HG02588 (cell line): ENCODE measurements at regions not wholly inside any gene's neighbourhood (a gene's known extent, or its start where the extent isn't known, plus 50 kb on each side); places are given as distances from the start of the nearest gene placed in this dataset.

Experiments used
- ATAC-seq: cut with Tn5 transposase; IDR thresholded peaks from one replicate; pipeline ENCODE4 v1.9.1; 2021; ENCODE audit warnings: mild to moderate bottlenecking, moderate library complexity; ENCODE audit not compliant: unreplicated experiment

GRCh38 chr16:85557083-85557970 is 55.8 kb upstream of the GSE1 start:
- no peak for ATAC-seq

DNA sequence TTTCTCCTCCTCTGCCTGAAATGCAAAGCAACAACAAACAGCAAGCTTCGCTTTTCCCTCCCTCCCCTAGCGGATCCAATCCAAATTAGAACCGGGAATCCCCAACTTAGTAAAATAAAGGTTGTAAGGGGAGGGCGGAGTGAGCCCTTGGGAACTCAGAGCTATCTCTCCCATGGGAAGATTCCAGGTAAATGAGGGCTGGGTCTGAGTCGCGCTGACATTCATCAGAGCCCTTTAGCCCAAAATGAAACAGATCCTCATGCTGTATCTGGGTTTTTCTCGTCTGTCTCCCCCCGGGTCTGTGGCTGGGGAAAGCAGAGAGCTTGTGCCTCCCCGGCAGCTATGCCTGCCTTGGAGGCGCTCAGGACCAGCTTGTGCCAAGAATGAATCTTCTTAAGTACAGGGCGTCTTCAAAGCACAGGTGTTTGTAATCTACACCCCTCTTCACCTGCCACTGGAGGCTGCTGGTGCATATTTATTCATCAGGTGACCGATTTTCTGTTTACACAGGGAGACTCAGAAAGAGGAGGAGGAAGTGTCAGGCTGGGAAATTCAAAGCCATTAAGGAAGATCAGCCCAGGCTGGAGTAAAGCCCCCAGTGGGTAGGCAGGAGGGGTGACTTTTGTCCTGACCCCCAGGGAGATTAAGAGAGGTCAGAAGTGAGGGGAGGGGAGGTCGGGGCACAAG is 55.0 kb upstream of the GSE1 start:
- ATAC-seq: no peak

DNA sequence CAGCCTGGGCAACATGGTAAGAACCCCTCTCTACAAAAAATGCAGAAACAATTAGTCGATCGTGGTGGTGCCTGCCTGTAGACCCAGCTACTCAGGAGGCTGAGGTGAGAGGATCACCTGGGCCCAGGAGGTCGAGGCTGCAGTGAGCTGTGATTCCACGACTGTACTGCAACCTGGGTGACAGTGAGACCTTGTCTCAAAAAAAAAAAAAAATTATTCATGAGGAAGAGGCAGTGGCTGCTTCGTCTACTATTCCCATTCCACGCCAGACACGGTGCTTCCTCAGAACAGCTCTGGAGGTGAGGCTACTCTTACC is 52.2 kb upstream of the GSE1 start:
- no peak for ATAC-seq

GRCh38 chr16:85561248-85562092 is 51.7 kb upstream of the GSE1 start:
- no peak for ATAC-seq

GRCh38 chr16:85562093-85562786 is 50.9 kb upstream of the GSE1 start:
- ATAC-seq: no peak

DNA sequence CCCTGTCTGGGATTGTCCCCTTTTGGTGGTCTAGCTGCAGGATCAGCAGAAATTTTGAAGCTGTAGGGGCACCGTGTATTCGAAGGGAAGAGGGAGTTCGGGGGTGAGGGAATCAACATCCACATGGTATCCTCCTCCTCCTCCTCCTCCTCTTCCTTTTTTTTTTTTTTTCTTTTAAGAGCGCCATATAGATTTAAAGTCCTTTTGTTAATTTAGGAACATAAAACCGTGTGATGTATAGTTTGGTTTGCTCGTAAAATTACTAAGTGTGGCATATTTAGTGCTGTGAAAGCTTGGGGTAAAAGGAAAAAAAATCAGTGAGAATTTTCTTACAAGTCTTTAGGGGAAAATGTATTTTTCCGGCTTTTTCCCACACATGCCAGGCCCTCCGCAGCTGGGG is 50.1 kb upstream of the GSE1 start:
- ATAC-seq: no peak
